Erythroblast (primary cell): ENCODE measurements at regions not wholly inside any gene's neighbourhood (a gene's known extent, or its start where the extent isn't known, plus 50 kb on each side); places are given as distances from the start of the nearest gene placed in this dataset.
"Not testable (repeated sequence)": the region's sequence is repeated elsewhere in the genome, so short reads cannot be mapped to it uniquely, and the experiment has no call there.

Experiments
- DNase-seq, 2 experiments: peaks; one replicate each; lab custom pipeline; 2025; lab: John Stamatoyannopoulos, UW
- GATA1 ChIP-seq: IDR thresholded peaks from 2 replicates; pipeline ENCODE4 v1.6.1; 2011; ENCODE audit warnings: low read depth, mild to moderate bottlenecking, control low read depth, low read length, moderate library complexity
- POLR2A ChIP-seq: IDR thresholded peaks from 2 replicates; pipeline ENCODE4 v1.6.1; 2011; ENCODE audit warnings: mild to moderate bottlenecking, low read length

DNA sequence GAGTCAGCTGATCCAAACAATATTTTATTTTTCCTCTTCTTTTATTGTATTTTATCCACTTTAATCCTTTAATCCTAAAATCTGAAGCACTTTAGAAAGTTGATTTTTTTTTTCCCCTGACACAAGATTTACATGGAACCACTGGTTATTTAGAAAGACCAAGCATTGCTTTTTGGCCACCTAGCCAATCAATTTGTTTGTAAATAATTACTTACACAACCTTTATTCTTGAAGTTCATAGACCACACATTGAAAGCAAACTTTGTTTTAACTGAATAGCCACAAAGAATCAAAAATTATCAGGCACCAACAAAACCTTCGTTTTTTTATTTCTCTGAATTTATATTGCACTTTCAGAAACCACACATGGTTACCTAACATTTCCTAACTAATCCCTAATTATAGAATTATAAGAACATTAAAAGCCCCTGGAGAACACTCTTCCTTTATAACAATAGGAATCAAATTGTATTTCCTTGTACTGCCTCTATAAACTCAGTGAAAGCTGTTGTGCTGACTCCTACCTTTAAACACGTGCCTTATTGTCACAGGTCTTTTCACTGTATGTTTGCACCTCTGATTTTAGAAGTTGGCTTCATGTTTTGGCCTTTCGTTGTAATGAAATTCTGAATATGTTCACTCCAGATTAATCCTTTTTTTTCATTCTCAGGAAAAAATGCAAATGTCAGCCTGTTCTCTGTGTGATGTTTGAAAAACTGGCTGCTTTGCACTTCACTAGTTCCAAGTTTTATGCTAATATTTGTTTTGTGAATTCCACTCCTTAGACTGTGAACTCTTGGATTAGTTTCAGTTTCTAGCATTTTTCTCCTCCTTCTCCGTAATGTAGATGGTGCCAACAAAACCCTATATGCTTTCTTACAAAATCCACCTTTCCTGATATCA lies 1511.9 kb downstream of the REEP3 start:
- TF ChIP-seq GATA1 (no peak), POLR2A (no peak)
- DNase-seq: no peak

DNA sequence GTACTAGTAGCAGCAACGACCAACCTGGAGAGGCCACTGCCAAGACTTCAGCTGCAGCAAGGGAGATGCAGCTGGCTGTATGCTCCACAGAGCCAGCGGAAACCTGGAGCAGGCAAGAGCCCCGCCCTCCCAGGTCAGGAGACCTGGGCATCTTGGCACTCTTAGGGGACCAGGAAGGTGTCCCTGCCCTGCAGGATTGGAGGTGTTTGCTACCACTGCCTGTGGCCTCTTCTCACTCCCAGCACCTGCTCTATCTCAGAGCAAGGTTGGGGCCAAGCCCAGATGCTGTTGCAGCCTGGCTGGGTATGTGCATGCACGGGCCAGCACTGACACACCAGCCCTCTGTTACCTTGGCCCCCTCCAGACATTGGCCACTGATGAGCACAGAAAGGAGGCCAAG lies 1512.8 kb downstream of the REEP3 start:
- TF ChIP-seq POLR2A (no peak), GATA1 (no peak)
- DNase-seq: no peak

DNA sequence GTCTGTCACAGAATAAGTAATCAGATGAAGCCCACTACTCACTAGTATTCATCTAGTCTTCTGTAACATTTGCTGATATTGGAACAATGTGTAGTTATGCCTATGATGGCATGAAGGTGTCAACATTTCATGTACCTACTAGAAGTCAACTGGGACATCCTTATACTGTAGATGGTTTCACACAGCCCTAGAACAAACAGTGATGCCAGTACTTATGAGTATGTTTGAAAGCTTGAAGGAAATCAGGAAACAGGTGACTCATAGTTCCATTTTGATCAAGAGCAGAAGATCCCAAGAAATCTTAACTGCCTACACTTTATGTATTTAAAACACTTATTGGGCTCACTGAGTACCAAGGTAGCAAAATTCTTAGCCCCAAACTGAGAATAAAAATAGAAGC lies 1519.6 kb downstream of the REEP3 start:
- TF ChIP-seq POLR2A (no peak), GATA1 (no peak)
- DNase-seq: no peak

DNA sequence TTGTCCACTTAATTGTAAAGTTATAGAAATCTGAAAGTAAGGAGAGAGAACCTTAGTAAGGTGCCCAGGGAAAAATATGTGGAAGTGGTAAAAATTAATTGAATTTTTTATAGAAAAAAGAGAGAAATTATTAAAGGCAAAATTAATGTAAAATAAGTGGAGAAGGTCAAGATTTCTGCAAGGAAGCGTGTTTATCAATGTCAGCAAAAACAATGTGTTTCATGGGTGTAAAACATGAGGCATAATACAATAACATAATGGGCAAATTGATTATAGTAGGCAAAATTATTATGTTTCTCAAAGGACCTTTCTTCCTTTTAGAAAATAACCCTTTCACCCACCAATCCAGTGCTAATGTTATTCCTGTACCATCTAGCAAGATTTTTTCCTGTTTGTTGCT lies 1520.1 kb downstream of the REEP3 start:
- no peak for DNase-seq
- no peak for TF ChIP-seq POLR2A
- no peak for TF ChIP-seq GATA1

DNA sequence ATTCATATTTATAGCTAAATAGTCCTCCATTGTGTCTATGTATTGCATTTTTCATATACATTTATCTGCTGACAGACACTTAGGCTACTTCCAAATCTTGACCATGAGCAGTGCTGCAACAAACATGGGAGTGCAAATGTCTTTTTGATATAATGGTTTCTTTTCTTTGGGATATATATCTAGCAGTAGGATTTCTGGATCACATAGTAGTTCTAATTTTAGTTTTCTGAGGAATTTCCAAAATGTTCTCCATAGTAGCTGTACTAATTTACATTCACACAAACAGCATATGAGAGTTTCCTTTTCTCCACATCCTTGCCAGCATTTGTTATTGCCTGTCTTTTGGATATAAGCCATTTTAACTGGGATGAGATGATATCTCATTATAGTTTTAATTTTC lies 1521.3 kb downstream of the REEP3 start:
- TF ChIP-seq GATA1 (no peak), POLR2A (no peak)
- DNase-seq: no peak

DNA sequence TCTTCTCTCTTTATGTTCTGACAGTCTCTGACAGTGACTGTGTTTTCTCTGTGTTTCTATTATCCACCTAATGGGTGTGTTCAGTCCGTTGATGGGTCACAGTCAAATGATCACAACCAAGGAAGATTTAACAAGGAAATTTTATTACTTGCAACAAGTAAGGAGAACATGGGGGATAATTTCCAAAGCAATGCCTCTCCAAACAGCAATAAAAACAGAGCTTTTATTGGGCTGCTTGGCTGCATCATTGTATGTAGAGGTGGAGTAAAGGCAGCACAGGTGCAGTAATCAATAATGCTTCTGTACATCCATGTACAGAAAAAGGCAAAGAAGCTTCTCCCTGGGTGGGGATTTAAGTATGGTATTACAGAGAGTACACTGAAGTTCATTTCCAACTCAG lies 1525.6 kb downstream of the REEP3 start:
- DNase-seq: no peak
- TF ChIP-seq POLR2A (no peak), GATA1 (no peak)

DNA sequence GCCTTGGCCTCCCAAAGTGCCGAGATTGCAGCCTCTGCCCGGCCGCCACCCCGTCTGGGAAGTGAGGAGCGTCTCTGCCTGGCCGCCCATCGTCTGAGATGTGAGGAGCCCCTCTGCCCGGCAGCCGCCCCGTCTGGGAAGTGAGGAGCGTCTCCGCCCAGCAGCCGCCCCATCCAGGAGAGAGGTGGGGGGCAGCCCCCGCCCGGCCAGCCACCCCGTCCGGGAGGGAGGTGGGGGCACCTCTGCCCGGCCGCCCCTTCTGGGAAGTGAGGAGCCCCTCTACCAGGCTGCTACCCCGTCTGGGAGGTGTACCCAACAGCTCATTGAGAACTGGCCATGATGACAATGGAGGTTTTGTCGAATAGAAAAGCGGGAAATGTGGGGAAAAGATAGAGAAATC lies 1530.9 kb downstream of the REEP3 start:
- DNase-seq: not testable (repeated sequence)

DNA sequence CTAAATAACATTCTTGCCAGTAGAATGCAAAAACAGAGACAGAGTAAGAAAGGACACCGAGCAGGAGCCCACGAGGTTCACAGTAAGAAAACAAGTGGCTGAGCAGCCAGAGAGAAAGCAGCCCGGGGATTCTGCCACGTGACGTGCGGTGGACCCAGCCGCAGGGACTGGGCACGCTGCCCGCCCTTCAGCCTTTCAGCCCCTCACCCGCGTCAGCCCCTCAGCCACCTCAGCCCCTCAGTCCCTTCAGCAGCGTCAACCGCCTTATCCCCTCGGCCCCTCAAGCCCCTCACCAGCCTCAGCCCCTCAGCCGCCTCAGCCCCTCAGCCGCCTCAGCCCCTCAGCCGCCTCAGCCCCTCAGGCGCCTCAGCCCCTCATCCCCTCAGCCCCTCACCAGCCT lies 1532.2 kb downstream of the REEP3 start:
- not testable (repeated sequence) for DNase-seq

DNA sequence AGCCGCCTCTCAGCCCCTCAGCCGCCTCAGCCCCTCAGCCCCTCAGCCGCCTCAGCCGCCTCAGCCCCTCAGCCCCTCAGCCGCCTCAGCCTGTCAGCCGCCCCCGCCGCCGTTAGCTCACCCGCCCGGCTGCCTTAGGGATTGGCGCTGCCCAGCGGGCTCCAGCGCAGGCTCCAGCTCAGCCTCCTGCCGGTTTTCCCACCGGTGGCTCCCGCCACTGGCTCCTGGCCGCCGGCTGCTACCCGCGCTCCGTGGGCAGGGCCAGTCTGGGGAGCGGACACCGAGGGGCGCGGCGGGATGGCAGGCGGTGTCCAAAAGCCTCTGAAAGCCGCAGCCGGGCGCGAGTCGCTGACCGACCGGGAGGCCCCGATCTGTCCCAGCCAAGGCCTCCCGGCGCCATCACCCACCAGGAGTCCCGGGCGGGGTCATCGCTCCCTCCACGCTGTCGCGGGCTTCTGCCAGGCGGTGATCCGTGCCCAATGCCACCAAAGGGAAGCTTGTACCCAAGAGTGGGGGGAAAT lies 1532.7 kb downstream of the REEP3 start:
- not testable (repeated sequence) for DNase-seq

DNA sequence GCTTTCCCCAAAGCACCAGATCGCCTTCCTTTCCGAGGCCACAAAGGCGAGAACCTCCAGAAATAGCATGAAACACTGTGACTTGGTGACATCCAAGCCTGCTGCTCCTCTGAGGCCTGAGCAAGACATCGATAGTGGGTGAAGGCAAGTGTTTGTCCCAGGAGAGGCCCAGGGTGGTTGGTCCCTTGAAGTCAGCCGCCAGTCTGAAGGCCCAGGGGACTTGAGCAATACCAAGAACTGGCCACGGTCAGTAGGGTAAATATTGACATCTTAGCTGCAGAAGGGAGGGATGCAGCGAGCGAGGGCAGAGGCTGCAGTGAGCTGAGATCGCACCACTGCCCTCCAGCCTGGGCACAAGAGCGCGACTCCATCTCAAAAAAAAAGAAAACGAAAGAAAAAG lies 1533.5 kb downstream of the REEP3 start:
- DNase-seq: not testable (repeated sequence)

DNA sequence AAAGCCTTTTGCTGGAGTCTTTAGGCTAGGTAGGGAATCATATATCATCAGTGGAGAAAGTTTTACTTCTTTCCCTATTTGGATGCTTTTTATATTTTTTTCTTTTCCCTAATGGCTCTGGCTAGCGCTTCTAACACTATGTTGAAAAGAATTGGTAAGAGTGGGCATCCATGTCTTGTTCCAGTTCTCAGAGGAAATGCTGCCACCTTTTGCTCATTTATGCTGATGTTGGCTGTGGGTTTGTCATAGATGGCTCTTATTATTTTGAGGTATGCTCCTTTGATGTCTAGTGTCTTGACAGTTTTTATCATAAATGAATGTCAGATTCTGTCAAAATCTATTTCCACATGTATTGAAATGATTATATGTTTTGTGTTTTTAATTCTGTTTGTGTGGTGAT lies 1544.1 kb downstream of the REEP3 start:
- no peak for DNase-seq
- TF ChIP-seq GATA1 (no peak), POLR2A (no peak)

DNA sequence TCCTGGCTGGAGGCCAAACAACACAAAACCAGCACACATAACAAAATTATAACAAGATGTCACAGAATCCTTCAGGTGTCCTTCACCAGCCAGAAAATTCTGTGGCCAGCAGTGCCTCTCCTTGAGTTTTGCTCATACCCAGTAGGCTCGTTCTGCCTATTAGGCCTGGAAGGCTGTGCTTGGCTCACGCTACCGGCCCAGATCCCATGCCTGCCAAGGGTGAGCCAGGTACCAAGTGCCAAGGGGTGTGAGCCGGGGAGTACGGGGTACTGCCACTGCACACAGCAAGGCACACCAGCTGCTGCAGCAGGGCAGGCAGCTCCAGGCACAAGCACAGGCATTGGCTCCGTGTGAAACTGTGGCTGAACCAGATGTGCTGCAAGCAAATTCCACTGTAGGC lies 1562.0 kb downstream of the REEP3 start:
- TF ChIP-seq GATA1 (no peak), POLR2A (no peak)
- no peak for DNase-seq

DNA sequence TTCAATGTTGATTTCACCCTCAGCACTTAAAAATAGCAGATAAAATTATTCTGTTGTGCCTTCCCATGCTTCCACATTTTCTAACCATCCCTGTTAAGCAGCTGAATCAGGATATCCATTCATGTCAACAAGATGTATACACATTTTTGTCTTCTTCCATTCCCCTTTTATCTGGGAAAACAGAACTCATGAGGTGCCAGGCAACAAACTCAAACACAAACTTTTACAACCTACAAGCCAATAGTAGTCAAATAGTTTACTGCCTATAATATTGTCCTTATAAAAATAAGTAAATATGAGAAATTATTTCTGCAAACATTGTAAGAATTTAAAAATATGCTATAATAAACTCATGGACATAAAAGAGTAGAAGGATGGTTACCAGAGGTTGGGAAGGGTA lies 1569.8 kb downstream of the REEP3 start:
- no peak for DNase-seq
- TF ChIP-seq POLR2A: no peak
- TF ChIP-seq GATA1: no peak

DNA sequence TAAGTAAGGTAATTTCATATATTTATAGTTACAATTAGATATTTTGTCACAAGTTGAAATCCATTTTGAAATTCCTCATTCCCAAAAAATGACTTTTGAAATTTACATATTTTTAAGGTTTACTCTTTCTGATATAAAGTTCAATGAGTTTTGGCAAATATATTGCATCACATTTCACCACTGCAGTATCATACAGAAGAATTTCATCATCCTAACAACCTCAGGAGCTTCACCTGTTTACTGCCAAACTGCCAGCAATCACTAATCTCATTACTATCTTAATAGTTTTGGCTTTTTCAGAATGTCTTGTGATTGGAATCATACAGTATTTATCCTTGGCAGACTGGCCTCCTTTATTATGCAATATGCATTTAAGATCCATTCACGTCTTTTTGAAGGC lies 1578.9 kb downstream of the REEP3 start:
- no peak for DNase-seq
- no peak for TF ChIP-seq GATA1
- TF ChIP-seq POLR2A: no peak

DNA sequence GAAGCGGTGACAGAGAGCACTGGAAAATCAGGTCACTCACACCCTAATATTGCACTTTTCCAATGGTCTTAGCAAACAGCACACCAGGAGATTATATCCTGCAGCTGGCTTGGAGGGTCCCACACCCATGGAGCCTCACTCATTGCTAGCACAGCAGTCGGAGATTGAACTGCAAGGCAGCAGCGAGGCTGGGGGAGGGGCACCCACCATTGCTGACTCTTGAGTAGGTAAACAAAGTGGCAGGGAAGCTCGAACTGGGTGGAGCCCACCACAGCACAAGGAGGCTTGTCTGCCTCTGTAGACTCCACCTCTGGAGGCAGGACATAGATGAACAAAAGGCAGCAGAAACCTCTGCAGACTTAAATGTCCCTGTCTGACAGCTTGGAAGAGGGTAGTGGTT lies 1579.7 kb downstream of the REEP3 start:
- not testable (repeated sequence) for DNase-seq

DNA sequence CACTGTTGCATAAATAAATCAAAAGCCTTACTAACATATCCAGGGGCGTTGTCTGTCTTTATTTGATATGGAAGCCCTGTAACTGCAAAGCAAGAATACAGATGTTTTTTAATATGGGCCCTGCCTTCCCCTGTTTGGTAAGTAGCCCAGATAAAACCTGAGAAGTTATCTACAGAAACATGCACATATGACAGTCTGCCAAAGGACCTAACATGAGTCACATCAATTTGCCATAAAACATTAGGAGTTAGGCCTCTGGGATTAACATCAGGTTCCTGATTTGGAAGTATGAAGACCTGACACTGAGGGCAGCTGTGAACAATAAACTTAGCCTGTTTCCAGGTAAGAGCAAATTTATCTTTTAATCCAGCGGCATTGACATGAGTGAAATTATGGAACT lies 1588.8 kb downstream of the REEP3 start:
- TF ChIP-seq GATA1 (no peak), POLR2A (no peak)
- no peak for DNase-seq

DNA sequence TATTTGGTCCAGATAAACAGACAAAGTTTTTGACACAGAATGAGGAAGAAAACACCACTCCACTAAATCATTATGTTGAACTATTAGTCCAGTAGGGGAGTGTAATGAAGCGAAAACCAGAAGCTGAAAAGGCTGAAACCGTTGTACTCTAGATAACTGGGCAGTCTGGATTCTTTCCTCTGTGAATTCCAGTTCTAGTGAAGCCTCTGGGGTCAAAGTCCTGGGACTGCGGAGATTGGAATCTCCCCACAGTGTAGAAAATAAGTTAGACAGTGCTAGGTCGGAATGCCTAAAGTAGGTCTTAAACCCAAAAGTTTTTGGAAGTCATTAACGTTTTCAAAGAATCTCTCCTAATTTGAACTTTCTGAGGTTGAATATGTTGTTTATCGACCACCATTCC lies 1589.9 kb downstream of the REEP3 start:
- DNase-seq: not testable (repeated sequence)
